ENCODE measurements at regions not wholly inside any gene's neighbourhood (a gene's known extent, or its start where the extent isn't known, plus 50 kb on each side); places are given as distances from the start of the nearest gene placed in this dataset.

GRCh38 chr1:67586596-67586995, 98.4 kb upstream of the GADD45A start:
- H3K36me3 ChIP-seq (ENCODE audit: control insufficient read depth, insufficient read depth, low read length) = no peaks in the 10 kb centered on the region
- H3K27me3 ChIP-seq (ENCODE audit: control insufficient read depth, insufficient read depth, low read length) = no peaks in the 10 kb centered on the region
- no peaks in the 10 kb centered on the region for H3K9me3 ChIP-seq (ENCODE audit: control insufficient read depth, low read depth, low read length)
- H3K4me1 ChIP-seq (ENCODE audit: control insufficient read depth, insufficient read depth, low read length) = no peaks in the 10 kb centered on the region
- no peak overlapping the region for H3K4me3 ChIP-seq (ENCODE audit: low read length)
- DNase-seq = no peak
- H3K27ac ChIP-seq (ENCODE audit: low read length) = no peak overlapping the region
- WGBS (ENCODE audit: insufficient coverage, low lambda C conversion rate) = no CpG with 5 or more reads among the region's 5 CpGs

- Histone ChIP-seq H3K9me3 (ENCODE audit: control insufficient read depth, low read depth, low read length) (no peaks in the 10 kb centered on the region), H3K36me3 (ENCODE audit: control insufficient read depth, insufficient read depth, low read length) (no peaks in the 10 kb centered on the region), H3K27ac (ENCODE audit: low read length) (no peak overlapping the region), H3K4me1 (ENCODE audit: control insufficient read depth, insufficient read depth, low read length) (no peaks in the 10 kb centered on the region), H3K27me3 (ENCODE audit: control insufficient read depth, insufficient read depth, low read length) (no peaks in the 10 kb centered on the region), H3K4me3 (ENCODE audit: low read length) (no peak overlapping the region)
- DNase-seq = no peak
- WGBS (ENCODE audit: insufficient coverage, low lambda C conversion rate) = 100% methylated on average over 1 of the region's 9 CpGs
Observed at GRCh38 chr1:67588178-67588855, 96.7 kb upstream of the GADD45A start.

GRCh38 chr1:67589519-67590233, 95.3 kb upstream of the GADD45A start:
- Histone ChIP-seq H3K36me3 (ENCODE audit: control insufficient read depth, insufficient read depth, low read length) (no peaks in the 10 kb centered on the region), H3K9me3 (ENCODE audit: control insufficient read depth, low read depth, low read length) (no peaks in the 10 kb centered on the region), H3K27me3 (ENCODE audit: control insufficient read depth, insufficient read depth, low read length) (no peaks in the 10 kb centered on the region), H3K27ac (ENCODE audit: low read length) (no peak overlapping the region), H3K4me3 (ENCODE audit: low read length) (no peak overlapping the region), H3K4me1 (ENCODE audit: control insufficient read depth, insufficient read depth, low read length) (no peaks in the 10 kb centered on the region)
- no peak for DNase-seq
- 90% methylated on average over 2 of the region's 8 CpGs for WGBS (ENCODE audit: insufficient coverage, low lambda C conversion rate)

- no peak overlapping the region for H3K27ac ChIP-seq (ENCODE audit: low read length)
- no peaks in the 10 kb centered on the region for H3K4me1 ChIP-seq (ENCODE audit: control insufficient read depth, insufficient read depth, low read length)
- no CpG with 5 or more reads among the region's 3 CpGs for WGBS (ENCODE audit: insufficient coverage, low lambda C conversion rate)
- no peaks in the 10 kb centered on the region for H3K27me3 ChIP-seq (ENCODE audit: control insufficient read depth, insufficient read depth, low read length)
- DNase-seq = peak in 1 of 2 donors; percentile 8
- H3K4me3 ChIP-seq (ENCODE audit: low read length) = no peak overlapping the region
- H3K9me3 ChIP-seq (ENCODE audit: control insufficient read depth, low read depth, low read length) = no peaks in the 10 kb centered on the region
- H3K36me3 ChIP-seq (ENCODE audit: control insufficient read depth, insufficient read depth, low read length) = no peaks in the 10 kb centered on the region
Observed at GRCh38 chr1:67590329-67590728, 94.7 kb upstream of the GADD45A start.

- no peak for DNase-seq
- WGBS (ENCODE audit: insufficient coverage, low lambda C conversion rate) = no CpG with 5 or more reads among the region's 2 CpGs
- Histone ChIP-seq H3K4me3 (ENCODE audit: low read length) (no peak overlapping the region), H3K36me3 (ENCODE audit: control insufficient read depth, insufficient read depth, low read length) (no peaks in the 10 kb centered on the region), H3K9me3 (ENCODE audit: control insufficient read depth, low read depth, low read length) (no peaks in the 10 kb centered on the region), H3K27me3 (ENCODE audit: control insufficient read depth, insufficient read depth, low read length) (no peaks in the 10 kb centered on the region), H3K4me1 (ENCODE audit: control insufficient read depth, insufficient read depth, low read length) (no peaks in the 10 kb centered on the region), H3K27ac (ENCODE audit: low read length) (no peak overlapping the region)
Observed at GRCh38 chr1:67594764-67595163, 90.2 kb upstream of the GADD45A start.

- H3K9me3 ChIP-seq (ENCODE audit: control insufficient read depth, low read depth, low read length) = no peaks in the 10 kb centered on the region
- no peaks in the 10 kb centered on the region for H3K4me1 ChIP-seq (ENCODE audit: control insufficient read depth, insufficient read depth, low read length)
- no peaks in the 10 kb centered on the region for H3K36me3 ChIP-seq (ENCODE audit: control insufficient read depth, insufficient read depth, low read length)
- no peak overlapping the region for H3K27ac ChIP-seq (ENCODE audit: low read length)
- DNase-seq = no peak
- H3K27me3 ChIP-seq (ENCODE audit: control insufficient read depth, insufficient read depth, low read length) = no peaks in the 10 kb centered on the region
- no peak overlapping the region for H3K4me3 ChIP-seq (ENCODE audit: low read length)
- 79% methylated on average over 2 of the region's 3 CpGs for WGBS (ENCODE audit: insufficient coverage, low lambda C conversion rate)
Observed at GRCh38 chr1:67596674-67597073, 88.3 kb upstream of the GADD45A start.

GRCh38 chr1:67597336-67597735, 87.7 kb upstream of the GADD45A start:
- H3K27ac ChIP-seq (ENCODE audit: low read length) = no peak overlapping the region
- H3K27me3 ChIP-seq (ENCODE audit: control insufficient read depth, insufficient read depth, low read length) = no peaks in the 10 kb centered on the region
- DNase-seq = no peak
- H3K9me3 ChIP-seq (ENCODE audit: control insufficient read depth, low read depth, low read length) = no peaks in the 10 kb centered on the region
- no peaks in the 10 kb centered on the region for H3K36me3 ChIP-seq (ENCODE audit: control insufficient read depth, insufficient read depth, low read length)
- H3K4me1 ChIP-seq (ENCODE audit: control insufficient read depth, insufficient read depth, low read length) = no peaks in the 10 kb centered on the region
- 60% methylated on average over 2 of the region's 3 CpGs for WGBS (ENCODE audit: insufficient coverage, low lambda C conversion rate)
- no peak overlapping the region for H3K4me3 ChIP-seq (ENCODE audit: low read length)

- no peaks in the 10 kb centered on the region for H3K27me3 ChIP-seq (ENCODE audit: control insufficient read depth, insufficient read depth, low read length)
- H3K9me3 ChIP-seq (ENCODE audit: control insufficient read depth, low read depth, low read length) = no peaks in the 10 kb centered on the region
- no peak overlapping the region for H3K27ac ChIP-seq (ENCODE audit: low read length)
- H3K36me3 ChIP-seq (ENCODE audit: control insufficient read depth, insufficient read depth, low read length) = no peaks in the 10 kb centered on the region
- DNase-seq = no peak
- no peak overlapping the region for H3K4me3 ChIP-seq (ENCODE audit: low read length)
- WGBS (ENCODE audit: insufficient coverage, low lambda C conversion rate) = no CpG with 5 or more reads among the region's 1 CpG
- H3K4me1 ChIP-seq (ENCODE audit: control insufficient read depth, insufficient read depth, low read length) = no peaks in the 10 kb centered on the region
Observed at GRCh38 chr1:67599085-67599484, 85.9 kb upstream of the GADD45A start.

GRCh38 chr1:67601539-67601938, 83.5 kb upstream of the GADD45A start:
- WGBS (ENCODE audit: insufficient coverage, low lambda C conversion rate) = no CpG with 5 or more reads among the region's 3 CpGs
- no peak for DNase-seq

GRCh38 chr1:67601955-67602354, 83.0 kb upstream of the GADD45A start:
- Histone ChIP-seq H3K4me3 (ENCODE audit: low read length) (no peak overlapping the region), H3K36me3 (ENCODE audit: control insufficient read depth, insufficient read depth, low read length) (no peaks in the 10 kb centered on the region), H3K9me3 (ENCODE audit: control insufficient read depth, low read depth, low read length) (no peaks in the 10 kb centered on the region), H3K4me1 (ENCODE audit: control insufficient read depth, insufficient read depth, low read length) (no peaks in the 10 kb centered on the region), H3K27me3 (ENCODE audit: control insufficient read depth, insufficient read depth, low read length) (no peaks in the 10 kb centered on the region), H3K27ac (ENCODE audit: low read length) (no peak overlapping the region)
- 100% methylated on average over 1 of the region's 2 CpGs for WGBS (ENCODE audit: insufficient coverage, low lambda C conversion rate)
- DNase-seq = no peak

More at GRCh38 chr1:67601539-67601938, 83.5 kb upstream of the GADD45A start:
- Histone ChIP-seq H3K9me3 (ENCODE audit: control insufficient read depth, low read depth, low read length) (no peaks in the 10 kb centered on the region), H3K4me1 (ENCODE audit: control insufficient read depth, insufficient read depth, low read length) (no peaks in the 10 kb centered on the region), H3K36me3 (ENCODE audit: control insufficient read depth, insufficient read depth, low read length) (no peaks in the 10 kb centered on the region), H3K4me3 (ENCODE audit: low read length) (no peak overlapping the region), H3K27ac (ENCODE audit: low read length) (no peak overlapping the region), H3K27me3 (ENCODE audit: control insufficient read depth, insufficient read depth, low read length) (no peaks in the 10 kb centered on the region)

GRCh38 chr1:67604778-67605177, 80.2 kb upstream of the GADD45A start:
- Histone ChIP-seq H3K4me1 (ENCODE audit: control insufficient read depth, insufficient read depth, low read length) (no peaks in the 10 kb centered on the region), H3K27ac (ENCODE audit: low read length) (no peak overlapping the region), H3K27me3 (ENCODE audit: control insufficient read depth, insufficient read depth, low read length) (no peaks in the 10 kb centered on the region), H3K36me3 (ENCODE audit: control insufficient read depth, insufficient read depth, low read length) (no peaks in the 10 kb centered on the region), H3K9me3 (ENCODE audit: control insufficient read depth, low read depth, low read length) (no peaks in the 10 kb centered on the region), H3K4me3 (ENCODE audit: low read length) (no peak overlapping the region)
- no peak for DNase-seq
- 80% methylated on average over 1 of the region's 5 CpGs for WGBS (ENCODE audit: insufficient coverage, low lambda C conversion rate)
